Osteoblast (primary cell): ENCODE measurements at regions not wholly inside any gene's neighbourhood (a gene's known extent, or its start where the extent isn't known, plus 50 kb on each side); places are given as distances from the start of the nearest gene placed in this dataset.

Experiments used
- DNase-seq: peaks from one replicate; pipeline ENCODE4 v3.0.0; 2011; ENCODE audit warnings: low spot score, mixed read lengths; ENCODE audit not compliant: insufficient read length; ENCODE audit errors: missing footprints
- H2AFZ ChIP-seq: 2 replicates; pipeline ENCODE4 v1.6.0; 2011; ENCODE audit warnings: mild to moderate bottlenecking, low read length
- H3K27ac ChIP-seq: 2 replicates; pipeline ENCODE4 v1.5.1; 2011; ENCODE audit warnings: mild to moderate bottlenecking, low read depth, low read length, moderate library complexity
- H3K27me3 ChIP-seq: 2 replicates; pipeline ENCODE4 v1.6.0; 2012; ENCODE audit warnings: mild to moderate bottlenecking, control low read depth, inconsistent platforms, low read length, moderate library complexity; ENCODE audit not compliant: insufficient read depth
- H3K36me3 ChIP-seq: 2 replicates; pipeline ENCODE4 v1.5.1; 2011; ENCODE audit warnings: mild to moderate bottlenecking, low read length, control low read depth, moderate library complexity; ENCODE audit not compliant: insufficient read depth
- H3K4me1 ChIP-seq: 2 replicates; pipeline ENCODE4 v1.5.1; 2011; ENCODE audit warnings: mild to moderate bottlenecking, low read length, control low read depth, moderate library complexity; ENCODE audit not compliant: insufficient read depth
- H3K4me2 ChIP-seq: 2 replicates; pipeline ENCODE4 v1.6.0; 2011; ENCODE audit warnings: mild to moderate bottlenecking, low read length; ENCODE audit not compliant: insufficient read depth
- H3K4me3 ChIP-seq: fragments of 200-600 bp; sonication (generic); 3 replicates; pipeline ENCODE4 v1.5.1; 2012; ENCODE audit warnings: mild to moderate bottlenecking, low read length, inconsistent platforms; ENCODE audit not compliant: insufficient read depth
- H3K79me2 ChIP-seq: 2 replicates; pipeline ENCODE4 v1.6.0; 2012; ENCODE audit warnings: mild to moderate bottlenecking, low read length, control low read depth, inconsistent platforms; ENCODE audit not compliant: insufficient read depth
- H3K9me3 ChIP-seq: 2 replicates; pipeline ENCODE4 v1.5.1; 2011; ENCODE audit warnings: low read depth, low read length, control low read depth
- H4K20me1 ChIP-seq: 2 replicates; pipeline ENCODE4 v1.6.0; 2012; ENCODE audit warnings: mild to moderate bottlenecking, low read length, control low read depth; ENCODE audit not compliant: insufficient read depth
- CTCF ChIP-seq: IDR thresholded peaks from 2 replicates; pipeline ENCODE4 v1.5.1; 2011; ENCODE audit warnings: mild to moderate bottlenecking, low read depth, low read length, moderate library complexity; ENCODE audit errors: extremely low read depth

GRCh38 chr6:153263489-153263888 lies 132.4 kb upstream of the RGS17 start:
- H4K20me1 ChIP-seq = no peaks in the 10 kb centered on the region

GRCh38 chr6:153251326-153251725 lies 120.2 kb upstream of the RGS17 start:
- H3K4me1 ChIP-seq = no peaks in the 10 kb centered on the region
- H3K79me2 ChIP-seq = no peaks in the 10 kb centered on the region
- no peak overlapping the region for H3K4me3 ChIP-seq
- no peak overlapping the region for H3K4me2 ChIP-seq
- H3K9me3 ChIP-seq = no peaks in the 10 kb centered on the region
- TF ChIP-seq CTCF = no peak
- H3K27me3 ChIP-seq = no peaks in the 10 kb centered on the region
- DNase-seq = no peak
- no peaks in the 10 kb centered on the region for H4K20me1 ChIP-seq
- H2AFZ ChIP-seq = no peak overlapping the region
- H3K36me3 ChIP-seq = no peaks in the 10 kb centered on the region
- no peak overlapping the region for H3K27ac ChIP-seq

More at GRCh38 chr6:153263489-153263888, 132.4 kb upstream of the RGS17 start:
- no peak overlapping the region for H3K4me3 ChIP-seq
- H3K36me3 ChIP-seq = no peaks in the 10 kb centered on the region
- H3K79me2 ChIP-seq = no peaks in the 10 kb centered on the region
- H3K27ac ChIP-seq = no peak overlapping the region
- no peaks in the 10 kb centered on the region for H3K27me3 ChIP-seq
- no peak overlapping the region for H2AFZ ChIP-seq
- H3K4me1 ChIP-seq = no peaks in the 10 kb centered on the region
- TF ChIP-seq CTCF = no peak
- H3K9me3 ChIP-seq = no peaks in the 10 kb centered on the region
- H3K4me2 ChIP-seq = no peak overlapping the region
- DNase-seq = no peak

GRCh38 chr6:153237670-153238069 lies 106.6 kb upstream of the RGS17 start:
- Histone ChIP-seq H3K4me2 (no peak overlapping the region), H3K79me2 (no peaks in the 10 kb centered on the region), H3K27ac (no peak overlapping the region), H3K4me1 (no peaks in the 10 kb centered on the region), H4K20me1 (no peaks in the 10 kb centered on the region), H3K36me3 (no peaks in the 10 kb centered on the region), H2AFZ (no peak overlapping the region), H3K27me3 (no peaks in the 10 kb centered on the region), H3K4me3 (no peak overlapping the region), H3K9me3 (no peaks in the 10 kb centered on the region)
- TF ChIP-seq CTCF = no peak
- no peak for DNase-seq

- no peaks in the 10 kb centered on the region for H3K9me3 ChIP-seq
- H3K4me1 ChIP-seq = no peaks in the 10 kb centered on the region
- no peaks in the 10 kb centered on the region for H3K27me3 ChIP-seq
- H3K36me3 ChIP-seq = no peaks in the 10 kb centered on the region
- H3K4me3 ChIP-seq = no peak overlapping the region
- peak; percentile 81 for TF ChIP-seq CTCF
- H3K79me2 ChIP-seq = no peaks in the 10 kb centered on the region
- no peak overlapping the region for H3K4me2 ChIP-seq
- no peak overlapping the region for H3K27ac ChIP-seq
- no peak overlapping the region for H2AFZ ChIP-seq
- DNase-seq = peak; percentile 23
- no peaks in the 10 kb centered on the region for H4K20me1 ChIP-seq
These were observed 100.1 kb upstream of the RGS17 start for GRCh38 chr6:153231048-153231646.
